K562 (cell line): ENCODE measurements at regions not wholly inside any gene's neighbourhood (a gene's known extent, or its start where the extent isn't known, plus 50 kb on each side); places are given as distances from the start of the nearest gene placed in this dataset.

Experiments
- NR3C1 ChIP-seq: sonication (generic); formaldehyde crosslinking; IDR thresholded peaks from 2 replicates; pipeline ENCODE4 v1.8.1; 2022; ENCODE audit warnings: missing genetic modification reagents
- ZBTB8A ChIP-seq: fragments of 450-650 bp; IDR thresholded peaks from 2 replicates; pipeline ENCODE4 v1.6.1; 2018; ENCODE audit warnings: mild to moderate bottlenecking, moderate library complexity; ENCODE audit not compliant: partially characterized antibody
- ZNF217 ChIP-seq: sonication (generic); formaldehyde crosslinking; IDR thresholded peaks from 2 replicates; pipeline ENCODE4 v1.8.0; 2022; ENCODE audit warnings: mild to moderate bottlenecking, missing genetic modification reagents
- TF ChIP-seq, protein P1 (sequence below), 2 experiments: fragments of 150-350 bp in 1 of 2; IDR thresholded peaks; 2 replicates each; pipeline ENCODE4 v1.6.1; 2012 to 2016; ENCODE audit warnings: low read depth in 2 of 2, low read length in 2 of 2, mild to moderate bottlenecking in 1 of 2, moderate library complexity in 1 of 2
- TF ChIP-seq, protein P2 (sequence below): fragments of 150-350 bp; conservative IDR thresholded peaks from 2 replicates; pipeline ENCODE4 v1.6.1; 2014; ENCODE audit warnings: low read length

DNA sequence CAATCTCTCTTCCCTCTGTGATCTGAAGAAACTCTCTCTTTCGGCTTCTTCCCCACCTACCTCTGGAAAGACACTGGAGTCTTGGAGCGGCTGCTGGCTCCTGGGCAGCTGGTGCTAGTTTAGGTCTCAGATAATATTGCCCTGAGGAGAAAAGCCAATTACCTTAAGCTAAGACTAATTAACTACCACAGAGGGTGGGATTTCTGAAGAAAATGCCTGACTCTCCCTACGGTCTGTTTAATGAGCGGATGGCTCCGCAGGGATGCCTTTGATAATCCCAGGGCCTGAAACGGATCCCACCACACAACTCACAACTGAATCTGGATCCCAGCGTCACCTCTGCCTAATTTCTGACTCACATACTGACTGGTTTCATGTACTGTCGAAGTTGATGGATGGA, 127.0 kb upstream of the NLRP1 start (continued):
- TF ChIP-seq, protein P1, sequence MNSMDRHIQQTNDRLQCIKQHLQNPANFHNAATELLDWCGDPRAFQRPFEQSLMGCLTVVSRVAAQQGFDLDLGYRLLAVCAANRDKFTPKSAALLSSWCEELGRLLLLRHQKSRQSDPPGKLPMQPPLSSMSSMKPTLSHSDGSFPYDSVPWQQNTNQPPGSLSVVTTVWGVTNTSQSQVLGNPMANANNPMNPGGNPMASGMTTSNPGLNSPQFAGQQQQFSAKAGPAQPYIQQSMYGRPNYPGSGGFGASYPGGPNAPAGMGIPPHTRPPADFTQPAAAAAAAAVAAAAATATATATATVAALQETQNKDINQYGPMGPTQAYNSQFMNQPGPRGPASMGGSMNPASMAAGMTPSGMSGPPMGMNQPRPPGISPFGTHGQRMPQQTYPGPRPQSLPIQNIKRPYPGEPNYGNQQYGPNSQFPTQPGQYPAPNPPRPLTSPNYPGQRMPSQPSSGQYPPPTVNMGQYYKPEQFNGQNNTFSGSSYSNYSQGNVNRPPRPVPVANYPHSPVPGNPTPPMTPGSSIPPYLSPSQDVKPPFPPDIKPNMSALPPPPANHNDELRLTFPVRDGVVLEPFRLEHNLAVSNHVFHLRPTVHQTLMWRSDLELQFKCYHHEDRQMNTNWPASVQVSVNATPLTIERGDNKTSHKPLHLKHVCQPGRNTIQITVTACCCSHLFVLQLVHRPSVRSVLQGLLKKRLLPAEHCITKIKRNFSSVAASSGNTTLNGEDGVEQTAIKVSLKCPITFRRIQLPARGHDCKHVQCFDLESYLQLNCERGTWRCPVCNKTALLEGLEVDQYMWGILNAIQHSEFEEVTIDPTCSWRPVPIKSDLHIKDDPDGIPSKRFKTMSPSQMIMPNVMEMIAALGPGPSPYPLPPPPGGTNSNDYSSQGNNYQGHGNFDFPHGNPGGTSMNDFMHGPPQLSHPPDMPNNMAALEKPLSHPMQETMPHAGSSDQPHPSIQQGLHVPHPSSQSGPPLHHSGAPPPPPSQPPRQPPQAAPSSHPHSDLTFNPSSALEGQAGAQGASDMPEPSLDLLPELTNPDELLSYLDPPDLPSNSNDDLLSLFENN (IDR thresholded peaks at IDR 0.05; ENCODE audit: low read depth in 2 of 2, low read length in 2 of 2): no peak
- TF ChIP-seq NR3C1 (CRISPR knock-in tag): no peak
- TF ChIP-seq, protein P2, sequence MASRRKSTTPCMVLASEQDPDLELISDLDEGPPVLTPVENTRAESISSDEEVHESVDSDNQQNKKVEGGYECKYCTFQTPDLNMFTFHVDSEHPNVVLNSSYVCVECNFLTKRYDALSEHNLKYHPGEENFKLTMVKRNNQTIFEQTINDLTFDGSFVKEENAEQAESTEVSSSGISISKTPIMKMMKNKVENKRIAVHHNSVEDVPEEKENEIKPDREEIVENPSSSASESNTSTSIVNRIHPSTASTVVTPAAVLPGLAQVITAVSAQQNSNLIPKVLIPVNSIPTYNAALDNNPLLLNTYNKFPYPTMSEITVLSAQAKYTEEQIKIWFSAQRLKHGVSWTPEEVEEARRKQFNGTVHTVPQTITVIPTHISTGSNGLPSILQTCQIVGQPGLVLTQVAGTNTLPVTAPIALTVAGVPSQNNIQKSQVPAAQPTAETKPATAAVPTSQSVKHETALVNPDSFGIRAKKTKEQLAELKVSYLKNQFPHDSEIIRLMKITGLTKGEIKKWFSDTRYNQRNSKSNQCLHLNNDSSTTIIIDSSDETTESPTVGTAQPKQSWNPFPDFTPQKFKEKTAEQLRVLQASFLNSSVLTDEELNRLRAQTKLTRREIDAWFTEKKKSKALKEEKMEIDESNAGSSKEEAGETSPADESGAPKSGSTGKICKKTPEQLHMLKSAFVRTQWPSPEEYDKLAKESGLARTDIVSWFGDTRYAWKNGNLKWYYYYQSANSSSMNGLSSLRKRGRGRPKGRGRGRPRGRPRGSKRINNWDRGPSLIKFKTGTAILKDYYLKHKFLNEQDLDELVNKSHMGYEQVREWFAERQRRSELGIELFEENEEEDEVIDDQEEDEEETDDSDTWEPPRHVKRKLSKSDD: no peak
- no peak for TF ChIP-seq ZBTB8A
- TF ChIP-seq ZNF217: no peak
- TF ChIP-seq, all 486 proteins: peak for 0
